Astrocyte (in vitro differentiated cells and primary cell): ENCODE measurements at regions not wholly inside any gene's neighbourhood (a gene's known extent, or its start where the extent isn't known, plus 50 kb on each side); places are given as distances from the start of the nearest gene placed in this dataset.

Source experiments
- DNase-seq: peaks from one replicate; pipeline ENCODE4 v3.0.0-alpha.2; 2010; ENCODE audit warnings: low read depth
- FAIRE-seq: peaks from 2 replicates; lab custom pipeline; 2011; peaks lifted over from hg19 to GRCh38; lab: Jason Lieb, UNC
- H2AFZ ChIP-seq: 2 replicates; pipeline ENCODE4 v1.6.0; 2012; ENCODE audit warnings: low read depth, low read length, inconsistent platforms
- H3K27ac ChIP-seq: 2 replicates; pipeline ENCODE4 v1.5.1; 2011; ENCODE audit warnings: low read depth, low read length, inconsistent platforms
- H3K27me3 ChIP-seq: 2 replicates; pipeline ENCODE4 v1.6.0; 2011; ENCODE audit warnings: low read length, inconsistent platforms; ENCODE audit not compliant: insufficient read depth
- H3K36me3 ChIP-seq: 2 replicates; pipeline ENCODE4 v1.5.1; 2011; ENCODE audit warnings: low read length, inconsistent platforms; ENCODE audit not compliant: insufficient read depth
- H3K4me1 ChIP-seq: 2 replicates; pipeline ENCODE4 v1.5.1; 2011; ENCODE audit warnings: low read length, inconsistent platforms; ENCODE audit not compliant: insufficient read depth
- H3K4me2 ChIP-seq: 2 replicates; pipeline ENCODE4 v1.6.0; 2012; ENCODE audit warnings: low read length, inconsistent platforms
- H3K4me3 ChIP-seq: 2 replicates; pipeline ENCODE4 v1.5.1; 2011; ENCODE audit warnings: low read depth, mild to moderate bottlenecking, low read length, inconsistent platforms; ENCODE audit not compliant: insufficient read depth
- H3K79me2 ChIP-seq: 2 replicates; pipeline ENCODE4 v1.6.0; 2012; ENCODE audit warnings: mild to moderate bottlenecking, low read length, inconsistent platforms; ENCODE audit not compliant: insufficient read depth
- H3K9ac ChIP-seq: 2 replicates; pipeline ENCODE4 v1.6.0; 2012; ENCODE audit warnings: mild to moderate bottlenecking, low read length, inconsistent platforms
- H3K9me3 ChIP-seq: 2 replicates; pipeline ENCODE4 v1.5.1; 2012; ENCODE audit warnings: low read depth, mild to moderate bottlenecking, low read length, inconsistent platforms; ENCODE audit not compliant: insufficient read depth
- H4K20me1 ChIP-seq: 2 replicates; pipeline ENCODE4 v1.6.0; 2012; ENCODE audit warnings: low read length, inconsistent platforms; ENCODE audit not compliant: insufficient read depth
- H3K27ac Mint-ChIP-seq: one replicate; pipeline ENCODE4 v1.8.0; 2021; ENCODE audit warnings: mild to moderate bottlenecking, mixed read lengths; ENCODE audit not compliant: unreplicated experiment
- H3K27me3 Mint-ChIP-seq: one replicate; pipeline ENCODE4 v1.8.0; 2021; ENCODE audit warnings: low read depth, mixed read lengths; ENCODE audit not compliant: unreplicated experiment
- H3K36me3 Mint-ChIP-seq: one replicate; pipeline ENCODE4 v1.8.0; 2021; ENCODE audit warnings: low read depth, mixed read lengths; ENCODE audit not compliant: unreplicated experiment
- H3K4me1 Mint-ChIP-seq: one replicate; pipeline ENCODE4 v1.8.0; 2021; ENCODE audit warnings: low read depth, mixed read lengths; ENCODE audit not compliant: unreplicated experiment
- H3K4me3 Mint-ChIP-seq: one replicate; pipeline ENCODE4 v1.8.0; 2021; ENCODE audit warnings: mild to moderate bottlenecking, moderate library complexity, mixed read lengths; ENCODE audit not compliant: unreplicated experiment
- H3K9me3 Mint-ChIP-seq: one replicate; pipeline ENCODE4 v1.8.0; 2021; ENCODE audit warnings: mild to moderate bottlenecking, mixed read lengths; ENCODE audit not compliant: unreplicated experiment
- CTCF ChIP-seq: IDR thresholded peaks from 2 replicates; pipeline ENCODE4 v1.5.1; 2011; ENCODE audit warnings: low read depth, mild to moderate bottlenecking, inconsistent platforms, low read length, moderate library complexity; ENCODE audit not compliant: insufficient read depth
- EZH2 ChIP-seq: IDR thresholded peaks from 2 replicates; pipeline ENCODE4 v1.6.1; 2012; ENCODE audit warnings: mild to moderate bottlenecking, low read length, inconsistent platforms; ENCODE audit not compliant: insufficient read depth

- no peak overlapping the region for H3K4me3 Mint-ChIP-seq
- peaks cover 5% of the 10 kb centered on the region for H3K27me3 Mint-ChIP-seq
- Histone ChIP-seq H3K9me3 (no peaks in the 10 kb centered on the region), H3K27me3 (no peaks in the 10 kb centered on the region), H3K36me3 (no peaks in the 10 kb centered on the region), H3K4me3 (no peak overlapping the region), H2AFZ (no peak overlapping the region), H3K79me2 (no peaks in the 10 kb centered on the region), H4K20me1 (no peaks in the 10 kb centered on the region), H3K4me2 (no peak overlapping the region), H3K4me1 (no peaks in the 10 kb centered on the region), H3K9ac (no peak overlapping the region), H3K27ac (no peak overlapping the region)
- TF ChIP-seq CTCF, result no peak
- TF ChIP-seq EZH2, result no peak
- no peaks in the 10 kb centered on the region for H3K4me1 Mint-ChIP-seq
- H3K9me3 Mint-ChIP-seq, result peaks cover 6% of the 10 kb centered on the region
- FAIRE-seq (no peak), DNase-seq (no peak)
- H3K27ac Mint-ChIP-seq, result no peak overlapping the region
- no peaks in the 10 kb centered on the region for H3K36me3 Mint-ChIP-seq
Observed at GRCh38 chr16:58789351-58789750, 55.2 kb upstream of the GOT2 start.
